ENCODE measurements at regions not wholly inside any gene's neighbourhood (a gene's known extent, or its start where the extent isn't known, plus 50 kb on each side); places are given as distances from the start of the nearest gene placed in this dataset.

GRCh38 chr7:366161-366803 is 76.3 kb downstream of the FOXL3 start:
- ChIA-PET POLR2A (ENCODE audit: unreplicated experiment) (no interaction called here), CTCF (no interaction called here)
- Histone ChIP-seq H3F3A (ENCODE audit: low read length, unreplicated experiment) (no peaks in the 10 kb centered on the region), H3K79me2 (ENCODE audit: low read length) (no peaks in the 10 kb centered on the region), H3K36me3 (ENCODE audit: low read depth, low read length) (no peaks in the 10 kb centered on the region), H3K9ac (ENCODE audit: low read length) (no peak overlapping the region), H3K4me3 (ENCODE audit: low read length) (no peak overlapping the region), H3K9me2 (replicated peaks; ENCODE audit: low read length) (no peaks in the 10 kb centered on the region), H4K20me1 (ENCODE audit: low read length) (no peaks in the 10 kb centered on the region), H3K9me3 (ENCODE audit: low read length) (no peaks in the 10 kb centered on the region), H3K27ac (ENCODE audit: low read length) (no peak overlapping the region), H3K4me1 (ENCODE audit: insufficient read depth, low read length) (no peaks in the 10 kb centered on the region; the same call in 1 of the 2 replicates), H3K4me2 (ENCODE audit: low read length) (no peak overlapping the region), H2AFZ (ENCODE audit: low read length) (no peak overlapping the region), H3K27me3 (ENCODE audit: low read length) (no peaks in the 10 kb centered on the region)
- intact Hi-C loops (cut with micrococcal nuclease): no loop called here
- no peak for DNase-seq
- ATAC-seq: no peak
- TF ChIP-seq CTCF (conservative IDR thresholded peaks at IDR 0.05; ENCODE audit: low read depth, low read length) (no peak), EZH2phosphoT487 (IDR thresholded peaks at IDR 0.05; ENCODE audit: borderline replicate concordance, low read length) (no peak), EZH2 (IDR thresholded peaks at IDR 0.05; ENCODE audit: low read length, unreplicated experiment) (no peak)
- no TSS peak for BruUV-seq (replicated peaks)

- no peaks in the 10 kb centered on the region for H3K27me3 ChIP-seq (ENCODE audit: low read length)
- no peaks in the 10 kb centered on the region for H3K79me2 ChIP-seq (ENCODE audit: low read length)
- H3K4me3 ChIP-seq (ENCODE audit: low read length): no peak overlapping the region
- no peak overlapping the region for H3K27ac ChIP-seq (ENCODE audit: low read length)
- no peak overlapping the region for H3K4me2 ChIP-seq (ENCODE audit: low read length)
- no peak overlapping the region for H3K9ac ChIP-seq (ENCODE audit: low read length)
- DNase-seq (no peak), ATAC-seq (no peak)
- H2AFZ ChIP-seq (ENCODE audit: low read length): no peak overlapping the region
- ChIA-PET POLR2A (ENCODE audit: unreplicated experiment) (no interaction called here), CTCF (no interaction called here)
- no peaks in the 10 kb centered on the region for H3K9me2 ChIP-seq (replicated peaks; ENCODE audit: low read length)
- no peaks in the 10 kb centered on the region for H3K4me1 ChIP-seq (ENCODE audit: insufficient read depth, low read length)
- no TSS peak for BruUV-seq (replicated peaks)
- H3K9me3 ChIP-seq (ENCODE audit: low read length): no peaks in the 10 kb centered on the region
- intact Hi-C loops (cut with micrococcal nuclease): no loop called here
- H3F3A ChIP-seq (ENCODE audit: low read length, unreplicated experiment): no peaks in the 10 kb centered on the region
- no peaks in the 10 kb centered on the region for H3K36me3 ChIP-seq (ENCODE audit: low read depth, low read length)
- no peaks in the 10 kb centered on the region for H4K20me1 ChIP-seq (ENCODE audit: low read length)
- no peak for TF ChIP-seq CTCF (conservative IDR thresholded peaks at IDR 0.05; ENCODE audit: low read depth, low read length)
- no peak for TF ChIP-seq EZH2 (IDR thresholded peaks at IDR 0.05; ENCODE audit: low read length, unreplicated experiment)
- TF ChIP-seq EZH2phosphoT487 (IDR thresholded peaks at IDR 0.05; ENCODE audit: borderline replicate concordance, low read length): no peak
Measured at GRCh38 chr7:367351-367901, 77.5 kb downstream of the FOXL3 start.

- Histone ChIP-seq H3K4me3 (ENCODE audit: low read length) (no peak overlapping the region), H3K27ac (ENCODE audit: low read length) (no peak overlapping the region), H3K9me2 (replicated peaks; ENCODE audit: low read length) (no peaks in the 10 kb centered on the region), H3K27me3 (ENCODE audit: low read length) (no peaks in the 10 kb centered on the region), H3K4me2 (ENCODE audit: low read length) (no peak overlapping the region), H4K20me1 (ENCODE audit: low read length) (no peaks in the 10 kb centered on the region), H3K79me2 (ENCODE audit: low read length) (no peaks in the 10 kb centered on the region), H3K9ac (ENCODE audit: low read length) (no peak overlapping the region), H3F3A (ENCODE audit: low read length, unreplicated experiment) (no peaks in the 10 kb centered on the region), H2AFZ (ENCODE audit: low read length) (no peak overlapping the region), H3K36me3 (ENCODE audit: low read depth, low read length) (no peaks in the 10 kb centered on the region), H3K4me1 (ENCODE audit: insufficient read depth, low read length) (no peaks in the 10 kb centered on the region), H3K9me3 (ENCODE audit: low read length) (no peaks in the 10 kb centered on the region)
- no peak for DNase-seq
- POLR2A ChIA-PET (ENCODE audit: unreplicated experiment): no interaction called here
- ATAC-seq: no peak
- intact Hi-C loops (cut with micrococcal nuclease): no loop called here
- CTCF ChIA-PET: no interaction called here
- TF ChIP-seq EZH2 (IDR thresholded peaks at IDR 0.05; ENCODE audit: low read length, unreplicated experiment): no peak
- TF ChIP-seq CTCF (conservative IDR thresholded peaks at IDR 0.05; ENCODE audit: low read depth, low read length): no peak
- no peak for TF ChIP-seq EZH2phosphoT487 (IDR thresholded peaks at IDR 0.05; ENCODE audit: borderline replicate concordance, low read length)
- BruUV-seq (replicated peaks): no TSS peak
Measured at GRCh38 chr7:368651-369475, 78.9 kb downstream of the FOXL3 start.
